ENCODE measurements at regions not wholly inside any gene's neighbourhood (a gene's known extent, or its start where the extent isn't known, plus 50 kb on each side); places are given as distances from the start of the nearest gene placed in this dataset.
"Not testable (repeated sequence)": the region's sequence is repeated elsewhere in the genome, so short reads cannot be mapped to it uniquely, and the experiment has no call there.

DNA sequence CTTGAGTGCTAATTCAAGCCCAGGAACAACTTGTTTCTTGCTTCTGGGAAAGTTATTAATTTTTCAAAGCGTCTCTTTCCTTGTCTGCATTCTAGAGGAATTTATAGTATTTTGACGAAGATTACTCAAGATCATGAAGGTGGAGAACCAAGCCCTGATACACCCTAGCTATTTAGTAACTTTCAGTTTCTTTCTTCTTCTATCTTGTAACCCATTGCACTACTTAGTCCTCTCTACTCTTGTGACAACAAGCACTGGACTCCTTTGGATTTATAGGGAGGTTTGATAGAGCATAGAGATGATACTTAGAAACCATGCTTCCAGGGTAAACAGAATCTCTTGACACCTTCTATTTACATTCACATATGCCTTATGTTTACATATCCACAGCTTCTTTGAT, 203.3 kb upstream of the GRM7 start:
- peak; percentile 41 for DNase-seq

DNA sequence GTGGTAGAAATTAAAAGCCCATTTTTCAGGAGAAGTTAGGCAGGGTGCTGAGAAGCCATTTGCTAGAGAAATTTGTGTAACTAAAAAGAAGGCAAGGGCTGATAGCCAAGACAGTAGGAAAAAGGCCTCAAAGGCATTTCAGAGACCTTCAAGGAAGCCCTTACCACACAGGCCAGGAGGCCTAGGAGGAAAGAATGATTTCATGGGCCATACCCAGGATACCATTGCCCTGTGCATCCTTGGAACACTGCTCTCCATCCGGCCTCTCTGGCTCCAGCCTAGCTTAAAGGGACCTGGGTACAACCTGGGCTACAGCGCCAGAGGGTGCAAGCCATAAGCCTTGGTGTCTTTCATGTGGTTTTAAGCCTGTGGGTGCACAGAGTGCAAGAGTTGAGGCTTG, 193.6 kb upstream of the GRM7 start:
- no peak for DNase-seq

- DNase-seq: no peak
Measured at GRCh38 chr3:6671363-6671762, 189.6 kb upstream of the GRM7 start.

- DNase-seq: no peak
Measured at GRCh38 chr3:6679510-6679909, 181.4 kb upstream of the GRM7 start.

DNA sequence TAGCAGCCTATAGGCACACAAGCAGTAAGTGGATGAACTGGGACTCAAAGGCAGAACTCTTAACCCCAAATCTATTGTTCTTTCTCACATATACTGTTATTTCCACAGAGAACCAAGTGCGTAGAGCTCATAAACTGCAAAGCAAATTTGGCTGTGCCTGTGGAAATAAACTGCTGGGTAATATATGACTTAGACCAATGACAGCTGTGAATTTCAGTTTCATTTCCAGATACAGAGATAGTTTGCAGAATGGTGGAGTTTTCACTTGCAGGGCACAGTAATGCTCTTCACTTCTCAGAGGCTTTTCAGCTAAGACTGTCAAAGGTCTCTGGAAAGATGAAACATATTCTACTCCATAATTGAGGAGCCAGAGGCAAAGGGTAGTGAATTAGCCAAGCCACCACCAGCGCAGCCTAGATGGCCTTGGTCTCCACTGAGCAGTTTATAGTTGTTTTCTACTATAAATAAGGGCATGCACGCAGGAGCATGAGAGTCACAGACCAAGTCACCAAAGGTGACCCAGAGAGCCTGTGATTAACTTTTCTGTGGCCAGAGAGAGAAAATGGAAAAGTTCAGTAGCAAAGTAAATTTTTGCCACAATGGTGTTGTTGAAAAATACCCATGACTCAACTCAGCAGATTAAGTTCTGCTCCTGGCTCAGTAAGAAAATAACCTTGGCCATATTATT, 180.7 kb upstream of the GRM7 start:
- no peak for DNase-seq

GRCh38 chr3:6697285-6697684, 163.6 kb upstream of the GRM7 start:
- no peak for DNase-seq

GRCh38 chr3:6697722-6698121, 163.2 kb upstream of the GRM7 start:
- no peak for DNase-seq

GRCh38 chr3:6704817-6705216, 156.1 kb upstream of the GRM7 start:
- not testable (repeated sequence) for DNase-seq

- no peak for DNase-seq
Measured at GRCh38 chr3:6706777-6707176, 154.1 kb upstream of the GRM7 start.

DNA sequence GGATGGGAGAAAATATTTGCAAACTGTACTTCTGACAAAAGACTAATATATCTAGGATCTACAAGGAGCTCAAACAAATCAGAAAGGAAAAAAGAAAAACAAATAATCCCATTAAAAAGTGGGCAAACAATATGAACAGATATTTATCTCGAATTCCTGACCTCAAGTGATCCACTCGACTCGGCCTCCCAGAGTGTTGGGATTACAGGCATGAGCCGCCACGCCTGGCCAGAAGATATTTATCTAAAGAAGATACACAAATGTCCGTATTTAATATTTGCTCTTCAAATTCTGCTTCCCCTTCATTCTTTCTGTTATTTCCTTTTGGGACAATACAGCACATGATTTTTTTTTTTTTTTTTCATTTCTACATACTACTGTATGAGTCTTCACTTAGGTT, 151.7 kb upstream of the GRM7 start:
- peak; percentile 57 for DNase-seq

DNA sequence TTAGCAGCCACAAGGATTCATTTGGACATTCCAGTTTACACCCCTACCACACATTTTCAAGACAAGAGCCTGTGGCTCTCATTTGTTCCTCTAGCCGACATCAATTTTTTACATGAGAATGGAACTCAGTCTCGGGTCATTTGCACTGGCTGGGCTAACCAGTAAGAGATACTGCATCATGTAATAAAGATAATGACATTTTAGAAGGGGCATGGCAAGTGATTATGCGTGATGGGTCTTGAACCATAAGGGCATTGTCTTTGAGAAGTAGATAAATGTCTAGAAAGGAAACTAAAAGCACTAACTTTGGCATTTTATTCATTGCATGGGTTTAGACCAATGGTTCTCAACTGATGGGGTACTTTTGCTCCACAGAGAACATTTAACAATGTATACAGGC, 146.0 kb upstream of the GRM7 start:
- DNase-seq: no peak

GRCh38 chr3:6716420-6716819, 144.5 kb upstream of the GRM7 start:
- DNase-seq: no peak

- no peak for DNase-seq
Measured at GRCh38 chr3:6717026-6717943, 143.6 kb upstream of the GRM7 start.

GRCh38 chr3:6719999-6720398, 140.9 kb upstream of the GRM7 start:
- DNase-seq: no peak

DNA sequence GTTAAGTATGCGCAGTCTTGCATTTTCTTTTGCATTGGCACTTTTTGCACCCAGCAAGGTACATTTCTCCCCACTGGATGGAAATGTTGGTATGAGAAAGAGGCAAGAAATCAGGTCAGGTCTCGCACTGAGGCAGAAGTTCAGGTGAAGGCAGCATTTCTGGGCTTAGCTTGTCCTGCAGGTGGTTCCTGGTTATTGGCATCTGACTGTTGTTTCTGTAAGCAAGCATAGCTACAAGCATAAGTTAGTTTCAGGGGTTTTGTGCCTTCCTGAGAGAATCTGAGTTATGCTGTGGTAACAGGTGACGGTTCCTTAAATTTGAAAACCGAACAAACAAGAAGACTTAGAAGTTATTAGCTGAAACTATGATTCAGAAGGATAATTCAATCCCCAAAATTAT, 139.4 kb upstream of the GRM7 start:
- no peak for DNase-seq

DNA sequence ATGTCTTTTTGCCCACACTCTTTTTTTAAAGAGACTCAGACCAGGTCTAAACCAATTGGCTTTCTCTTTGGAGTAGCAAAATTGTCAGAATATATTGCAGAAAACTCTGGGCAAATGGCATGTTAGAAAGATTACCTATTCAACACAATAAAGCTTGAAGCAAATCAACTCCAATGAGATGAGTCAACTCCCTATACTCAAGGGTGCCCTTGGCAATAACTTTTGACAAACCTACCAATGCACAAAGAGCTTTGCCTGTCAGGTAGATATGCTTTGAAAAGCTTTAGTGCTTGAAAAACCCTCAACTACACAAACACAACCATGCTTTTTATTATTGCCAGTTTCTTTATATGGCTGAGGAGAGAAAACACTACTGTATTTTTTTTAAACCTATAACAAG, 137.7 kb upstream of the GRM7 start:
- no peak for DNase-seq

DNA sequence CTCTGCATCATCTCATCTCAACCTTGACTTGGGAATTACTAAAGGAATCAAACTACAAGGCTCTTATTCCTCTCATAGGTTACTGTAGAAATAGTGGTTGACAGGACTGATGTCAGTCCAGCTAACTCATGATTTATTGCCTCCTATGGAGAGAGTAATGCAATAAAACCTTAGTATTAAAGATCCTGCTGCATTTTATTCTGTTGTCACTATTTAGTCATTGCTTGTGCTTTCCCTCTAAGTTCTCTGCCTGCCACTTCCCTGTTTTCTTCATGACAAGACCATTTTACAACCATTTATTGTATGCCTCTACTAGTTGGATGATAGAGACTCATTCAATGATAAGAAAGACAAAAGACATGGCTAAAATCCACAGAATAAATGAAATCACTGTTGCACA, 134.1 kb upstream of the GRM7 start:
- DNase-seq: no peak

DNA sequence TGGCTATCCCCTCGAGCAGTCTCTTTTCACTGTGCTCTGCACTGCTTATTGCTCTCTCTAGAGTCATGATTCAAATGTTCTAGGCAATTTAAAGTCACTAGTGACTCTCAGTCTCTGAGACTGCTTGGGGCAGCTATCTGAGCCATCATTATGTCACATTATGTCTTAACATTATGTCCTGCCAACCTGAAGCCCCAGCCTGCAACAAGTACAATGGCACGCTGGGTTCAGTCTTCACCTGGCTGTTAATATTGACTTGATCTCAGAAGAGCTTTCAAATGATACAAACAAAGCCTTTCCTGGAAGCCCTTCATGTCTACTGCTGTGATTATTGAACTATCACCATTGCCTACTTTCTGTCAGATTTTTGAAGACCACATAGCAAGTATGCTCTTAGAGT, 128.1 kb upstream of the GRM7 start:
- DNase-seq: no peak

- no peak for DNase-seq
Measured at GRCh38 chr3:6733699-6734394, 127.1 kb upstream of the GRM7 start.

DNA sequence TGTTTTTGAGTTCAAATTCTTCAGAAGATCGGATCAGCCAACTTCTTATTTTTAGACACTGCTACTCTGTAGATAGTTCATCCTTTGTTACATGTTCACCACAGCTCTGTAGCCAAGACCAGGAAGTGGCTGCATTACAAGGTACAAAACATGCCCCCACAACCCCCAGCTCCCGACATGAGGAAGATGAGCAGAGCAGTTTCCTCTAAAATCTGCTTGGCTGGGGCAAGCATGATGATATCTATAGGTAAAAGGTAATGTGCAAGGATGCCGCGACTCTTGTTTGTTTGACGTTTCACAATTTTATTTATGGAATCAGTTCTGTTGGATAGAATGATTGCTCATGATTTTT, 126.5 kb upstream of the GRM7 start:
- DNase-seq: no peak

GRCh38 chr3:6736836-6737629, 123.9 kb upstream of the GRM7 start:
- DNase-seq: no peak

GRCh38 chr3:6737630-6738029, 123.3 kb upstream of the GRM7 start:
- DNase-seq: no peak

GRCh38 chr3:6739288-6739687, 121.6 kb upstream of the GRM7 start:
- no peak for DNase-seq
